SK-N-MC (cell line): ENCODE measurements at regions not wholly inside any gene's neighbourhood (a gene's known extent, or its start where the extent isn't known, plus 50 kb on each side); places are given as distances from the start of the nearest gene placed in this dataset.

ENCODE experiments used
- EZH2 ChIP-seq: fragments of 200-600 bp; sonication (generic); IDR thresholded peaks from one replicate; pipeline ENCODE4 v1.6.1; 2017; ENCODE audit warnings: antibody characterized with exemption
- POLR2AphosphoS5 ChIP-seq: IDR thresholded peaks from 2 replicates; pipeline ENCODE4 v1.6.1; 2012; ENCODE audit warnings: mild to moderate bottlenecking, low read depth, low read length, borderline replicate concordance

DNA sequence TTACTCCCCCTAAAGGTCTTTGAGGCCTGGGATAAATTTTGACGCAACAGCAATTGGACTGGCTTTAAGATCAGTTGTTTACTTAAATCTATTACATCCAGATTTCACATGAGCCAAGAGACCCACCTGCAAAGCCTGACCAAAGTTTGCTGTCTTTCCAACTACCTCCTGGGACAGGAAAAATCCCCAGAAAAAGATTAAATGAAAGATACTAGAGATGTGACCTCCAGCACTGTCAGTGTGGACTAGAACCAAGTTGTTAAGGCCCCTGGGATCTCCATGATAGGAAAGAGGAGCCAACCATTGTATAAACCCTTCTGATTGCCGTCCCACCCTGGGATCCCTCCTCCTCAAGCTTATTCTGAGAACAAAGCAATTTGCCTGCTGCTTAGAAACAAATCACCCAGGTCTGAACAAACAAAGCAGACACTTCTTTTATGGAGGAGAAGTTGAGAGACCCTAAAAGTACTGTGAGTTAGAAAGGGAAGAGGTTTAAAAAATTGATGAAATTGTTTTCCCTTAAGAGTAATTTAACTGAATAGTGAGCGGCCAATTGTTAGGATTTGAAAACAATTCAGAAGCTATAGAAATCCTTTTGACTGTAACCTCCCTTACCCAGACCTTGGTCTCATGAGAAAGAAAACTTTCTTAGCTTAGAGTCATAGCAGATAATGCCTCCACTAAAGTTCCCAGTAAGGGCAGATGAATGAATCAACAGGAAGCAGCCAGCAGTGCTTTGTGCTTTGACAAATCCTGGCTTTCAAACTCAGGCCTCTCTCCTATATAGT, 255.2 kb downstream of the TMEM167A start:
- TF ChIP-seq POLR2AphosphoS5 (no peak), EZH2 (no peak)
